Neural crest cell (in vitro differentiated cells): ENCODE measurements at regions not wholly inside any gene's neighbourhood (a gene's known extent, or its start where the extent isn't known, plus 50 kb on each side); places are given as distances from the start of the nearest gene placed in this dataset.

Experiments
- DNase-seq: peaks from one replicate; pipeline ENCODE4 v3.0.0; 2021; ENCODE audit warnings: low read depth, mixed read lengths, low spot score
- H3K27ac Mint-ChIP-seq: one replicate; pipeline ENCODE4 v1.8.0; 2021; ENCODE audit warnings: mild to moderate bottlenecking, mixed read lengths; ENCODE audit not compliant: unreplicated experiment
- H3K27me3 Mint-ChIP-seq: 2 replicates; pipeline ENCODE4 v1.8.0; 2021; ENCODE audit warnings: low read depth, mild to moderate bottlenecking, mixed read lengths
- H3K36me3 Mint-ChIP-seq: 2 replicates; pipeline ENCODE4 v1.8.0; 2021; ENCODE audit warnings: low read depth, mild to moderate bottlenecking, mixed read lengths
- H3K4me1 Mint-ChIP-seq: 2 replicates; pipeline ENCODE4 v1.8.0; 2021; ENCODE audit warnings: mixed read lengths
- H3K4me3 Mint-ChIP-seq: one replicate; pipeline ENCODE4 v1.8.0; 2021; ENCODE audit warnings: mild to moderate bottlenecking, mixed read lengths
- H3K9me3 Mint-ChIP-seq: 2 replicates; pipeline ENCODE4 v1.8.0; 2021; ENCODE audit warnings: mixed read lengths
- CTCF ChIP-seq: fragments of 200-600 bp; sonication (generic); conservative IDR thresholded peaks from 2 replicates; pipeline ENCODE4 v1.5.0; 2021; ENCODE audit warnings: antibody characterized with exemption, mild to moderate bottlenecking

GRCh38 chr2:139704606-139705005 lies 924.4 kb upstream of the NXPH2 start:
- no peaks in the 10 kb centered on the region for H3K36me3 Mint-ChIP-seq
- H3K27ac Mint-ChIP-seq, result no peak overlapping the region
- DNase-seq, result no peak
- no peaks in the 10 kb centered on the region for H3K27me3 Mint-ChIP-seq
- no peaks in the 10 kb centered on the region for H3K4me1 Mint-ChIP-seq
- no peak overlapping the region for H3K4me3 Mint-ChIP-seq
- no peak for TF ChIP-seq CTCF
- H3K9me3 Mint-ChIP-seq, result no peaks in the 10 kb centered on the region

GRCh38 chr2:139694327-139694726 lies 914.1 kb upstream of the NXPH2 start:
- Mint-ChIP-seq H3K36me3 (no peaks in the 10 kb centered on the region), H3K27me3 (no peaks in the 10 kb centered on the region), H3K4me1 (no peaks in the 10 kb centered on the region), H3K27ac (no peak overlapping the region), H3K9me3 (no peaks in the 10 kb centered on the region), H3K4me3 (no peak overlapping the region)
- DNase-seq, result no peak
- no peak for TF ChIP-seq CTCF

GRCh38 chr2:139686205-139686604 lies 906.0 kb upstream of the NXPH2 start:
- peaks cover 2% of the 10 kb centered on the region for H3K9me3 Mint-ChIP-seq
- DNase-seq, result no peak
- TF ChIP-seq CTCF, result no peak
- H3K27me3 Mint-ChIP-seq, result no peaks in the 10 kb centered on the region
- H3K4me3 Mint-ChIP-seq, result no peak overlapping the region
- peak overlapping the region; percentile 13 for H3K27ac Mint-ChIP-seq
- H3K36me3 Mint-ChIP-seq, result no peaks in the 10 kb centered on the region
- H3K4me1 Mint-ChIP-seq, result peaks cover 13% of the 10 kb centered on the region

GRCh38 chr2:139685090-139685983 lies 905.1 kb upstream of the NXPH2 start:
- DNase-seq, result no peak
- no peak for TF ChIP-seq CTCF
- Mint-ChIP-seq H3K27ac (no peak overlapping the region), H3K9me3 (peaks cover 2% of the 10 kb centered on the region), H3K36me3 (no peaks in the 10 kb centered on the region), H3K4me3 (no peak overlapping the region), H3K4me1 (peaks cover 13% of the 10 kb centered on the region), H3K27me3 (no peaks in the 10 kb centered on the region)

GRCh38 chr2:139684286-139684860 lies 904.2 kb upstream of the NXPH2 start:
- DNase-seq, result no peak
- Mint-ChIP-seq H3K4me3 (no peak overlapping the region), H3K27me3 (no peaks in the 10 kb centered on the region), H3K27ac (no peak overlapping the region), H3K4me1 (peaks cover 13% of the 10 kb centered on the region), H3K9me3 (peaks cover 2% of the 10 kb centered on the region), H3K36me3 (no peaks in the 10 kb centered on the region)
- no peak for TF ChIP-seq CTCF
